Panc1 (cell line): ENCODE measurements at regions not wholly inside any gene's neighbourhood (a gene's known extent, or its start where the extent isn't known, plus 50 kb on each side); places are given as distances from the start of the nearest gene placed in this dataset.

ENCODE experiments used
- CTCF ChIP-seq: fragments of 450-650 bp; IDR thresholded peaks from 2 replicates; pipeline ENCODE4 v1.5.1; 2017; ENCODE audit warnings: mild to moderate bottlenecking
- POLR2AphosphoS5 ChIP-seq: IDR thresholded peaks from 2 replicates; pipeline ENCODE4 v1.6.1; 2012; ENCODE audit warnings: mild to moderate bottlenecking, low read depth, low read length, moderate library complexity
- REST ChIP-seq, 2 experiments: IDR thresholded peaks; 2 replicates each; pipeline ENCODE4 v1.6.1; 2011 to 2012; ENCODE audit warnings: low read depth in 2 of 2, control low read depth in 1 of 2, low read length in 1 of 2, mild to moderate bottlenecking in 1 of 2, moderate library complexity in 1 of 2; ENCODE audit not compliant: insufficient read depth in 1 of 2
- SIN3A ChIP-seq: IDR thresholded peaks from 2 replicates; pipeline ENCODE4 v1.6.1; 2012; ENCODE audit warnings: low read depth, mild to moderate bottlenecking, low read length, moderate library complexity, borderline replicate concordance; ENCODE audit not compliant: insufficient read depth
- TCF7L2 ChIP-seq: IDR thresholded peaks from 2 replicates; pipeline ENCODE4 v1.6.1; 2011; ENCODE audit warnings: mild to moderate bottlenecking, low read depth, low read length, inconsistent platforms

- TF ChIP-seq CTCF, result no peak
- no peak for TF ChIP-seq REST (IDR thresholded peaks at IDR 0.05; ENCODE audit: insufficient read depth in 1 of 2, low read depth in 2 of 2, low read length in 1 of 2)
- no peak for TF ChIP-seq TCF7L2
- no peak for TF ChIP-seq POLR2AphosphoS5
- TF ChIP-seq SIN3A, result no peak
These were observed 360.5 kb upstream of the DAB1 start for GRCh38 chr1:57784356-57784755.
